GM12878 (cell line): ENCODE measurements at regions not wholly inside any gene's neighbourhood (a gene's known extent, or its start where the extent isn't known, plus 50 kb on each side); places are given as distances from the start of the nearest gene placed in this dataset.

Source experiments
- ATAC-seq: fragments of 200-7000 bp; cut with Tn5 transposase; 3 replicates; pipeline ENCODE4 v1.9.1; 2020; ENCODE audit warnings: mild to moderate bottlenecking, moderate library complexity
- BruUV-seq: library from RNA; stranded (reverse); fragments of 400-500 nt; replicated peaks from 2 replicates; lab custom pipeline; 2021; lab: Mats Ljungman, UMichigan
- CTCF ChIA-PET: fragments of 300-600 bp; sonication (Branson Sonifier 250); formaldehyde crosslinking; extraction: SDS; loops from one replicate; lab custom pipeline; 2021; ENCODE audit warnings: inconsistent platforms; lab: Yijun Ruan, JAX
- POLR2A ChIA-PET: fragments of 350-600 bp; formaldehyde crosslinking; extraction: SDS; loops from one replicate; lab custom pipeline; 2021; ENCODE audit warnings: inconsistent platforms; lab: Charles Lee
- RAD21 ChIA-PET: fragments of 300-600 bp; sonication (Branson Sonifier 250); formaldehyde crosslinking; loops from one replicate; lab custom pipeline; 2023; ENCODE audit warnings: antibody characterized with exemption; ENCODE audit not compliant: unreplicated experiment; lab: Charles Lee
- SMC1A ChIA-PET: fragments of 300-600 bp; sonication (Branson Sonifier 250); formaldehyde crosslinking; loops from one replicate; lab custom pipeline; 2023; ENCODE audit not compliant: unreplicated experiment, uncharacterized antibody; lab: Charles Lee
- DNase-seq: peaks from one replicate; pipeline ENCODE4 v3.0.0-alpha.2; 2011; ENCODE audit warnings: low read depth, low spot score
- FAIRE-seq: peaks from 3 replicates; lab custom pipeline; 2011; peaks lifted over from hg19 to GRCh38; lab: Jason Lieb, UNC
- H2AFZ ChIP-seq: 2 replicates; pipeline ENCODE4 v1.6.0; 2011; ENCODE audit warnings: low read depth, low read length, control low read depth; ENCODE audit not compliant: control insufficient read depth
- H3K27ac ChIP-seq: 2 replicates; pipeline ENCODE4 v1.5.1; 2011; ENCODE audit warnings: control low read depth; ENCODE audit not compliant: control insufficient read depth, insufficient read depth
- H3K27me3 ChIP-seq, 2 experiments: replicated peaks in 1 of 2; 2 replicates each; pipeline versions ENCODE4 v1.6.0 to v1.6.1; 2011; ENCODE audit warnings: low read length in 1 of 2; ENCODE audit not compliant: control insufficient read depth in 2 of 2, insufficient read depth in 2 of 2
- H3K36me3 ChIP-seq, 2 experiments: 2 replicates each; pipeline ENCODE4 v1.5.1; 2011; ENCODE audit warnings: low read length in 1 of 2; ENCODE audit not compliant: control insufficient read depth in 2 of 2, insufficient read depth in 2 of 2
- H3K4me1 ChIP-seq: 2 replicates; pipeline ENCODE4 v1.6.1; 2011; ENCODE audit warnings: mild to moderate bottlenecking, low read length, moderate library complexity, mixed read lengths; ENCODE audit not compliant: control insufficient read depth, insufficient read depth
- H3K4me2 ChIP-seq: 2 replicates; pipeline ENCODE4 v1.6.0; 2011; ENCODE audit warnings: control low read depth; ENCODE audit not compliant: control insufficient read depth, insufficient read depth
- H3K4me3 ChIP-seq: fragments of 200-600 bp; sonication (generic); 2 replicates; pipeline ENCODE4 v1.5.1; 2016
- H3K79me2 ChIP-seq: 2 replicates; pipeline ENCODE4 v1.6.0; 2011; ENCODE audit warnings: low read length; ENCODE audit not compliant: control insufficient read depth, insufficient read depth
- H3K9ac ChIP-seq: 2 replicates; pipeline ENCODE4 v1.8.0; 2011; ENCODE audit warnings: low read length, control low read depth, mixed read lengths; ENCODE audit not compliant: control insufficient read depth, insufficient read depth
- H3K9me3 ChIP-seq: replicated peaks from 3 replicates; pipeline ENCODE4 v1.5.1; 2011; ENCODE audit warnings: mild to moderate bottlenecking, low read length; ENCODE audit not compliant: control insufficient read depth, insufficient read depth
- H4K20me1 ChIP-seq: 2 replicates; pipeline ENCODE4 v1.6.0; 2011; ENCODE audit not compliant: control insufficient read depth, insufficient read depth
- BCL11A ChIP-seq: IDR thresholded peaks from 2 replicates; pipeline ENCODE4 v1.6.1; 2011; ENCODE audit warnings: low read depth, low read length
- EGR1 ChIP-seq, 2 experiments: IDR thresholded peaks; 1 replicate in 1 of 2; 2 replicates in 1 of 2; pipeline ENCODE4 v1.6.1; 2011 to 2012; ENCODE audit warnings: low read depth in 2 of 2, low read length in 2 of 2, borderline replicate concordance in 1 of 2, mild to moderate bottlenecking in 1 of 2, moderate library complexity in 1 of 2
- FOS ChIP-seq: IDR thresholded peaks from 3 replicates; pipeline ENCODE4 v1.6.1; 2011; ENCODE audit warnings: borderline replicate concordance; ENCODE audit not compliant: insufficient read length; ENCODE audit errors: extremely low read depth
- GABPA ChIP-seq: IDR thresholded peaks from 2 replicates; pipeline ENCODE4 v1.6.1; 2014; ENCODE audit warnings: antibody characterized with exemption, low read depth, mild to moderate bottlenecking, inconsistent platforms
- HDGF ChIP-seq: fragments of 450-650 bp; IDR thresholded peaks from 2 replicates; pipeline ENCODE4 v1.6.1; 2016; ENCODE audit warnings: antibody characterized with exemption
- MTA3 ChIP-seq: IDR thresholded peaks from 2 replicates; pipeline ENCODE4 v1.6.1; 2012; ENCODE audit warnings: low read length, inconsistent platforms, borderline replicate concordance
- NR2C1 ChIP-seq: fragments of 450-650 bp; IDR thresholded peaks from 2 replicates; pipeline ENCODE4 v1.6.1; 2017; ENCODE audit warnings: antibody characterized with exemption, mild to moderate bottlenecking, moderate library complexity
- RAD21 ChIP-seq: IDR thresholded peaks from 2 replicates; pipeline ENCODE4 v1.6.1; 2011; ENCODE audit warnings: mild to moderate bottlenecking, low read depth, low read length, moderate library complexity; ENCODE audit not compliant: insufficient read depth
- REST ChIP-seq: IDR thresholded peaks from 2 replicates; pipeline ENCODE4 v1.6.1; 2012; ENCODE audit warnings: mild to moderate bottlenecking, low read depth, low read length
- SREBF2 ChIP-seq: IDR thresholded peaks from 2 replicates; pipeline ENCODE4 v1.6.1; 2012; ENCODE audit warnings: mild to moderate bottlenecking, low read length
- SUZ12 ChIP-seq: fragments of 200-600 bp; sonication (generic); IDR thresholded peaks from one replicate; pipeline ENCODE4 v1.6.1; 2018; ENCODE audit warnings: antibody characterized with exemption, mild to moderate bottlenecking; ENCODE audit not compliant: unreplicated experiment
- TARDBP ChIP-seq: IDR thresholded peaks from 2 replicates; pipeline ENCODE4 v1.6.1; 2016; ENCODE audit warnings: borderline replicate concordance
- TCF12 ChIP-seq: IDR thresholded peaks from 2 replicates; pipeline ENCODE4 v1.6.1; 2011; ENCODE audit warnings: low read depth, mild to moderate bottlenecking, low read length
- ZNF207 ChIP-seq: fragments of 450-650 bp; IDR thresholded peaks from 2 replicates; pipeline ENCODE4 v1.6.1; 2014; ENCODE audit warnings: antibody characterized with exemption, mild to moderate bottlenecking, borderline replicate concordance
- ZNF274 ChIP-seq: IDR thresholded peaks from one replicate; pipeline ENCODE4 v1.8.0; 2011; ENCODE audit not compliant: insufficient read length, insufficient read depth
- WGBS: methylation state at CpG from one replicate; pipeline ENCODE4 v1.1.6; 2016; ENCODE audit warnings: low lambda C conversion rate; ENCODE audit not compliant: insufficient replicate concordance, insufficient coverage; ENCODE audit errors: missing lambda C conversion rate; 5-methylcytosine and 5-hydroxymethylcytosine counted together
- in situ Hi-C: fragments of 300-500 bp; cut with MboI; formaldehyde crosslinking; loops from 9 replicates; pipeline ENCODE4 v1.14.3; 2018; ENCODE audit warnings: mixed read lengths
- intact Hi-C: fragments of 100-400 bp; cut with micrococcal nuclease; formaldehyde crosslinking; loops from one replicate; pipeline ENCODE4 v1.14.2; 2022; ENCODE audit not compliant: unreplicated experiment
- TF ChIP-seq, protein P1 (sequence below): IDR thresholded peaks from 2 replicates; pipeline ENCODE4 v1.6.1; 2012; ENCODE audit warnings: low read depth, low read length, improper control_type of control experiment
- TF ChIP-seq, protein P2 (sequence below): fragments of 450-650 bp; formaldehyde crosslinking; IDR thresholded peaks from 2 replicates; pipeline ENCODE4 v1.5.0; 2022; ENCODE audit warnings: mild to moderate bottlenecking, missing genetic modification characterization

GRCh38 chr21:16535626-16536025 is 805.8 kb downstream of the USP25 start:
- POLR2A ChIA-PET, result no interaction called here
- FAIRE-seq (no peak), ATAC-seq (no peak), DNase-seq (no peak)
- RAD21 ChIA-PET, result no interaction called here
- no peak overlapping the region for H3K4me3 ChIP-seq
- intact Hi-C loops, result no loop called here
- H3K9ac ChIP-seq, result no peak overlapping the region
- H3K79me2 ChIP-seq, result no peaks in the 10 kb centered on the region
- H2AFZ ChIP-seq, result no peak overlapping the region
- TF ChIP-seq MTA3 (no peak), SUZ12 (no peak), TCF12 (no peak), HDGF (no peak), SREBF2 (no peak), REST (no peak), NR2C1 (no peak), RAD21 (no peak), TARDBP (no peak), ZNF207 (no peak), EGR1 (IDR thresholded peaks at IDR 0.05; ENCODE audit: borderline replicate concordance in 1 of 2, low read depth in 2 of 2, low read length in 2 of 2) (no peak), GABPA (no peak), BCL11A (no peak), FOS (no peak), ZNF274 (no peak)
- TF ChIP-seq, protein P1, sequence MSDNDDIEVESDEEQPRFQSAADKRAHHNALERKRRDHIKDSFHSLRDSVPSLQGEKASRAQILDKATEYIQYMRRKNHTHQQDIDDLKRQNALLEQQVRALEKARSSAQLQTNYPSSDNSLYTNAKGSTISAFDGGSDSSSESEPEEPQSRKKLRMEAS, result no peak
- TF ChIP-seq, protein P2, sequence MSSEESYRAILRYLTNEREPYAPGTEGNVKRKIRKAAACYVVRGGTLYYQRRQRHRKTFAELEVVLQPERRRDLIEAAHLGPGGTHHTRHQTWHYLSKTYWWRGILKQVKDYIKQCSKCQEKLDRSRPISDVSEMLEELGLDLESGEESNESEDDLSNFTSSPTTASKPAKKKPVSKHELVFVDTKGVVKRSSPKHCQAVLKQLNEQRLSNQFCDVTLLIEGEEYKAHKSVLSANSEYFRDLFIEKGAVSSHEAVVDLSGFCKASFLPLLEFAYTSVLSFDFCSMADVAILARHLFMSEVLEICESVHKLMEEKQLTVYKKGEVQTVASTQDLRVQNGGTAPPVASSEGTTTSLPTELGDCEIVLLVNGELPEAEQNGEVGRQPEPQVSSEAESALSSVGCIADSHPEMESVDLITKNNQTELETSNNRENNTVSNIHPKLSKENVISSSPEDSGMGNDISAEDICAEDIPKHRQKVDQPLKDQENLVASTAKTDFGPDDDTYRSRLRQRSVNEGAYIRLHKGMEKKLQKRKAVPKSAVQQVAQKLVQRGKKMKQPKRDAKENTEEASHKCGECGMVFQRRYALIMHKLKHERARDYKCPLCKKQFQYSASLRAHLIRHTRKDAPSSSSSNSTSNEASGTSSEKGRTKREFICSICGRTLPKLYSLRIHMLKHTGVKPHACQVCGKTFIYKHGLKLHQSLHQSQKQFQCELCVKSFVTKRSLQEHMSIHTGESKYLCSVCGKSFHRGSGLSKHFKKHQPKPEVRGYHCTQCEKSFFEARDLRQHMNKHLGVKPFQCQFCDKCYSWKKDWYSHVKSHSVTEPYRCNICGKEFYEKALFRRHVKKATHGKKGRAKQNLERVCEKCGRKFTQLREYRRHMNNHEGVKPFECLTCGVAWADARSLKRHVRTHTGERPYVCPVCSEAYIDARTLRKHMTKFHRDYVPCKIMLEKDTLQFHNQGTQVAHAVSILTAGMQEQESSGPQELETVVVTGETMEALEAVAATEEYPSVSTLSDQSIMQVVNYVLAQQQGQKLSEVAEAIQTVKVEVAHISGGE, result no peak
- in situ Hi-C loops, result no loop called here
- CTCF ChIA-PET, result no interaction called here
- no peak overlapping the region for H3K4me2 ChIP-seq
- 0% methylated on average over 1 of the region's 1 CpG for WGBS
- no peaks in the 10 kb centered on the region for H3K36me3 ChIP-seq
- H3K27me3 ChIP-seq, result no peaks in the 10 kb centered on the region
- no peaks in the 10 kb centered on the region for H3K4me1 ChIP-seq
- H3K27ac ChIP-seq, result no peak overlapping the region
- SMC1A ChIA-PET, result no interaction called here
- BruUV-seq, result no TSS peak
- H4K20me1 ChIP-seq, result no peaks in the 10 kb centered on the region
- no peaks in the 10 kb centered on the region; the same call in 2 of the 3 replicates for H3K9me3 ChIP-seq
